ENCODE measurements at regions not wholly inside any gene's neighbourhood (a gene's known extent, or its start where the extent isn't known, plus 50 kb on each side); places are given as distances from the start of the nearest gene placed in this dataset.

GRCh38 chr18:69128978-69129377, 271.7 kb upstream of the DOK6 start:
- Histone ChIP-seq H3K36me3 (ENCODE audit: control insufficient read depth in 2 of 2, insufficient read depth in 1 of 2, low read length in 2 of 2) (no peaks in the 10 kb centered on the region), H3K27ac (ENCODE audit: extremely low read depth, low read depth, low read length) (no peak overlapping the region), H3K9me3 (ENCODE audit: control insufficient read depth, insufficient read depth, low read depth, low read length) (no peaks in the 10 kb centered on the region), H3K4me3 (ENCODE audit: low read depth, low read length) (no peak overlapping the region), H3K4me1 (ENCODE audit: control insufficient read depth, insufficient read depth, low read length) (no peaks in the 10 kb centered on the region)
- CTCF ChIA-PET, result no interaction called here
- POLR2A ChIA-PET, result no interaction called here
- no peak for TF ChIP-seq RBAK (tag by site-specific recombination; IDR thresholded peaks at IDR 0.05)
- no peak for TF ChIP-seq ZNF488 (tag by site-specific recombination; IDR thresholded peaks at IDR 0.05)
- no peak for TF ChIP-seq ZNF473 (tag by site-specific recombination; IDR thresholded peaks at IDR 0.05)
- TF ChIP-seq ZNF140 (tag by site-specific recombination; IDR thresholded peaks at IDR 0.05), result no peak
- TF ChIP-seq SP2 (tag by site-specific recombination; IDR thresholded peaks at IDR 0.05), result no peak
- TF ChIP-seq KLF17 (tag by site-specific recombination; IDR thresholded peaks at IDR 0.05), result no peak
- no peak for TF ChIP-seq ZNF311 (tag by site-specific recombination; IDR thresholded peaks at IDR 0.05; ENCODE audit: borderline replicate concordance)
- TF ChIP-seq ZNF621 (tag by site-specific recombination; IDR thresholded peaks at IDR 0.05), result no peak
- TF ChIP-seq ZNF362 (tag by site-specific recombination; IDR thresholded peaks at IDR 0.05), result no peak

GRCh38 chr18:69138088-69138487, 262.6 kb upstream of the DOK6 start:
- Histone ChIP-seq H3K36me3 (ENCODE audit: control insufficient read depth in 2 of 2, insufficient read depth in 1 of 2, low read length in 2 of 2) (no peaks in the 10 kb centered on the region), H3K4me1 (ENCODE audit: control insufficient read depth, insufficient read depth, low read length) (no peaks in the 10 kb centered on the region), H3K4me3 (ENCODE audit: low read depth, low read length) (no peak overlapping the region), H3K27ac (ENCODE audit: extremely low read depth, low read depth, low read length) (no peak overlapping the region), H3K9me3 (ENCODE audit: control insufficient read depth, insufficient read depth, low read depth, low read length) (no peaks in the 10 kb centered on the region)
- ChIA-PET CTCF (no interaction called here), POLR2A (no interaction called here)
- TF ChIP-seq ZNF585B (tag by site-specific recombination; IDR thresholded peaks at IDR 0.05) (no peak), ZNF324 (tag by site-specific recombination; IDR thresholded peaks at IDR 0.05) (no peak), ZBTB11 (tag by site-specific recombination; conservative IDR thresholded peaks at IDR 0.05; ENCODE audit: low read depth) (no peak), ZSCAN18 (tag by site-specific recombination; IDR thresholded peaks at IDR 0.05) (no peak), ZNF37A (tag by site-specific recombination; IDR thresholded peaks at IDR 0.05) (no peak), ZSCAN30 (tag by site-specific recombination; IDR thresholded peaks at IDR 0.05) (no peak), ZNF391 (tag by site-specific recombination; IDR thresholded peaks at IDR 0.05; ENCODE audit: borderline replicate concordance, low read depth) (no peak)
